Endothelial cell of umbilical vein (primary cell): ENCODE measurements at regions not wholly inside any gene's neighbourhood (a gene's known extent, or its start where the extent isn't known, plus 50 kb on each side); places are given as distances from the start of the nearest gene placed in this dataset.

Experiments
- EZH2 ChIP-seq: IDR thresholded peaks from 2 replicates; pipeline ENCODE4 v1.6.1; 2012; ENCODE audit warnings: borderline replicate concordance, low read depth, mild to moderate bottlenecking, moderate library complexity, low read length, inconsistent platforms; ENCODE audit not compliant: severe bottlenecking
- FOS ChIP-seq: IDR thresholded peaks from 2 replicates; pipeline ENCODE4 v1.6.1; 2011; ENCODE audit warnings: mild to moderate bottlenecking, low read length, moderate library complexity, borderline replicate concordance; ENCODE audit not compliant: insufficient read depth
- GATA2 ChIP-seq: IDR thresholded peaks from 2 replicates; pipeline ENCODE4 v1.7.0; 2011; ENCODE audit warnings: low read depth, mild to moderate bottlenecking, moderate library complexity, mixed read lengths, low read length; ENCODE audit not compliant: insufficient read length, insufficient read depth
- JUN ChIP-seq: IDR thresholded peaks from 2 replicates; pipeline ENCODE4 v1.6.1; 2011; ENCODE audit warnings: borderline replicate concordance, low read depth; ENCODE audit not compliant: insufficient read length, insufficient read depth
- MAX ChIP-seq: IDR thresholded peaks from 2 replicates; pipeline ENCODE4 v1.6.1; 2011; ENCODE audit not compliant: insufficient read depth, insufficient read length
- MYC ChIP-seq: IDR thresholded peaks from one replicate; pipeline ENCODE4 v1.6.1; 2011; ENCODE audit warnings: mild to moderate bottlenecking, low read depth, low read length
- POLR2A ChIP-seq: IDR thresholded peaks from 2 replicates; pipeline ENCODE4 v1.6.1; 2012; ENCODE audit warnings: low read depth, mild to moderate bottlenecking, control low read depth, low read length
- POLR2AphosphoS5 ChIP-seq: IDR thresholded peaks from 2 replicates; pipeline ENCODE4 v1.6.1; 2012; ENCODE audit warnings: low read depth, mild to moderate bottlenecking, control low read depth, low read length, moderate library complexity; ENCODE audit not compliant: insufficient read depth
- TF ChIP-seq, protein P1 (sequence below), 2 donors: IDR thresholded peaks; 1 replicate in 1 of 2; 2 replicates in 1 of 2; pipeline ENCODE4 v1.5.1; 2011; ENCODE audit warnings: low read length in 2 of 2, mild to moderate bottlenecking in 2 of 2, moderate library complexity in 2 of 2, control low read depth in 1 of 2, inconsistent platforms in 1 of 2, low read depth in 1 of 2; ENCODE audit not compliant: insufficient read depth in 1 of 2; ENCODE audit errors: extremely low read depth in 1 of 2

- TF ChIP-seq POLR2A (no peak), MAX (no peak), EZH2 (no peak), POLR2AphosphoS5 (no peak), FOS (no peak), JUN (no peak), GATA2 (no peak), MYC (no peak)
- TF ChIP-seq, protein P1, sequence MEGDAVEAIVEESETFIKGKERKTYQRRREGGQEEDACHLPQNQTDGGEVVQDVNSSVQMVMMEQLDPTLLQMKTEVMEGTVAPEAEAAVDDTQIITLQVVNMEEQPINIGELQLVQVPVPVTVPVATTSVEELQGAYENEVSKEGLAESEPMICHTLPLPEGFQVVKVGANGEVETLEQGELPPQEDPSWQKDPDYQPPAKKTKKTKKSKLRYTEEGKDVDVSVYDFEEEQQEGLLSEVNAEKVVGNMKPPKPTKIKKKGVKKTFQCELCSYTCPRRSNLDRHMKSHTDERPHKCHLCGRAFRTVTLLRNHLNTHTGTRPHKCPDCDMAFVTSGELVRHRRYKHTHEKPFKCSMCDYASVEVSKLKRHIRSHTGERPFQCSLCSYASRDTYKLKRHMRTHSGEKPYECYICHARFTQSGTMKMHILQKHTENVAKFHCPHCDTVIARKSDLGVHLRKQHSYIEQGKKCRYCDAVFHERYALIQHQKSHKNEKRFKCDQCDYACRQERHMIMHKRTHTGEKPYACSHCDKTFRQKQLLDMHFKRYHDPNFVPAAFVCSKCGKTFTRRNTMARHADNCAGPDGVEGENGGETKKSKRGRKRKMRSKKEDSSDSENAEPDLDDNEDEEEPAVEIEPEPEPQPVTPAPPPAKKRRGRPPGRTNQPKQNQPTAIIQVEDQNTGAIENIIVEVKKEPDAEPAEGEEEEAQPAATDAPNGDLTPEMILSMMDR (IDR thresholded peaks at IDR 0.05; ENCODE audit: extremely low read depth in 1 of 2, insufficient read depth in 1 of 2, low read depth in 1 of 2, low read length in 2 of 2) = no peak
Observed at GRCh38 chr14:39857376-39858055, 425.3 kb upstream of the FBXO33 start.
